ENCODE measurements at regions not wholly inside any gene's neighbourhood (a gene's known extent, or its start where the extent isn't known, plus 50 kb on each side); places are given as distances from the start of the nearest gene placed in this dataset.

GRCh38 chr6:9999796-10000195, 415.1 kb downstream of the TFAP2A start:
- TF ChIP-seq SP1 (IDR thresholded peaks at IDR 0.05; ENCODE audit: low read depth) = no peak
- TF ChIP-seq CTCF (IDR thresholded peaks at IDR 0.05 in 2 of 3, conservative IDR thresholded peaks at IDR 0.05 in 1 of 3; ENCODE audit: borderline replicate concordance in 1 of 3, insufficient read depth in 1 of 3, low read depth in 2 of 3, low read length in 2 of 3) = no peak
- no peak for TF ChIP-seq EZH2phosphoT487 (IDR thresholded peaks at IDR 0.05; ENCODE audit: borderline replicate concordance)
- no peak for TF ChIP-seq POLR2A (IDR thresholded peaks at IDR 0.05; ENCODE audit: borderline replicate concordance, extremely low read depth, insufficient read depth, insufficient read length)
- TF ChIP-seq RAD21 (IDR thresholded peaks at IDR 0.05; ENCODE audit: low read depth) = no peak
- TF ChIP-seq, protein P1, sequence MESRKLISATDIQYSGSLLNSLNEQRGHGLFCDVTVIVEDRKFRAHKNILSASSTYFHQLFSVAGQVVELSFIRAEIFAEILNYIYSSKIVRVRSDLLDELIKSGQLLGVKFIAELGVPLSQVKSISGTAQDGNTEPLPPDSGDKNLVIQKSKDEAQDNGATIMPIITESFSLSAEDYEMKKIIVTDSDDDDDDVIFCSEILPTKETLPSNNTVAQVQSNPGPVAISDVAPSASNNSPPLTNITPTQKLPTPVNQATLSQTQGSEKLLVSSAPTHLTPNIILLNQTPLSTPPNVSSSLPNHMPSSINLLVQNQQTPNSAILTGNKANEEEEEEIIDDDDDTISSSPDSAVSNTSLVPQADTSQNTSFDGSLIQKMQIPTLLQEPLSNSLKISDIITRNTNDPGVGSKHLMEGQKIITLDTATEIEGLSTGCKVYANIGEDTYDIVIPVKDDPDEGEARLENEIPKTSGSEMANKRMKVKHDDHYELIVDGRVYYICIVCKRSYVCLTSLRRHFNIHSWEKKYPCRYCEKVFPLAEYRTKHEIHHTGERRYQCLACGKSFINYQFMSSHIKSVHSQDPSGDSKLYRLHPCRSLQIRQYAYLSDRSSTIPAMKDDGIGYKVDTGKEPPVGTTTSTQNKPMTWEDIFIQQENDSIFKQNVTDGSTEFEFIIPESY (IDR thresholded peaks at IDR 0.05; ENCODE audit: extremely low read depth, insufficient replicate concordance, low read length) = no peak
- no peak for TF ChIP-seq EZH2 (IDR thresholded peaks at IDR 0.05)
- TF ChIP-seq, protein P2, sequence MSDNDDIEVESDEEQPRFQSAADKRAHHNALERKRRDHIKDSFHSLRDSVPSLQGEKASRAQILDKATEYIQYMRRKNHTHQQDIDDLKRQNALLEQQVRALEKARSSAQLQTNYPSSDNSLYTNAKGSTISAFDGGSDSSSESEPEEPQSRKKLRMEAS (IDR thresholded peaks at IDR 0.05) = no peak
